ENCODE measurements at regions not wholly inside any gene's neighbourhood (a gene's known extent, or its start where the extent isn't known, plus 50 kb on each side); places are given as distances from the start of the nearest gene placed in this dataset.

GRCh38 chr5:29122306-29122705 lies 2071.2 kb upstream of the CDH6 start:
- Histone ChIP-seq H3K4me3 (ENCODE audit: low read depth in 1 of 2, low read length in 2 of 2) (no peak overlapping the region), H2AFZ (ENCODE audit: low read depth, low read length) (no peak overlapping the region)
- no peak for ATAC-seq (ENCODE audit: insufficient read depth, low read depth)

GRCh38 chr5:29114331-29114768 lies 2076.0 kb upstream of the CDH9 start:
- no peak overlapping the region for H3K9ac ChIP-seq (ENCODE audit: low read depth, low read length)
- ATAC-seq (ENCODE audit: insufficient read depth, low read depth) (no peak), DNase-seq (no peak)
- H3K27me3 ChIP-seq (ENCODE audit: insufficient read depth, low read length, poor library complexity), result no peaks in the 10 kb centered on the region
- H3K27ac ChIP-seq (ENCODE audit: low read length), result no peak overlapping the region
- no peak overlapping the region for H3K4me2 ChIP-seq (ENCODE audit: insufficient read depth, low read length)
- no peaks in the 10 kb centered on the region for H3K9me3 ChIP-seq (ENCODE audit: insufficient read depth, low read length, severe bottlenecking)
- no peaks in the 10 kb centered on the region for H4K20me1 ChIP-seq (ENCODE audit: insufficient read depth, low read length)
- H3K36me3 ChIP-seq (ENCODE audit: insufficient read depth, low read length), result no peaks in the 10 kb centered on the region
- no peak overlapping the region for H3K4me3 ChIP-seq (ENCODE audit: low read depth in 1 of 2, low read length in 2 of 2)
- H2AFZ ChIP-seq (ENCODE audit: low read depth, low read length), result no peak overlapping the region
- no peaks in the 10 kb centered on the region for H3K4me1 ChIP-seq (ENCODE audit: insufficient read depth, low read length)
- H3K79me2 ChIP-seq (ENCODE audit: insufficient read depth, low read length), result no peaks in the 10 kb centered on the region
- TF ChIP-seq, protein P1, sequence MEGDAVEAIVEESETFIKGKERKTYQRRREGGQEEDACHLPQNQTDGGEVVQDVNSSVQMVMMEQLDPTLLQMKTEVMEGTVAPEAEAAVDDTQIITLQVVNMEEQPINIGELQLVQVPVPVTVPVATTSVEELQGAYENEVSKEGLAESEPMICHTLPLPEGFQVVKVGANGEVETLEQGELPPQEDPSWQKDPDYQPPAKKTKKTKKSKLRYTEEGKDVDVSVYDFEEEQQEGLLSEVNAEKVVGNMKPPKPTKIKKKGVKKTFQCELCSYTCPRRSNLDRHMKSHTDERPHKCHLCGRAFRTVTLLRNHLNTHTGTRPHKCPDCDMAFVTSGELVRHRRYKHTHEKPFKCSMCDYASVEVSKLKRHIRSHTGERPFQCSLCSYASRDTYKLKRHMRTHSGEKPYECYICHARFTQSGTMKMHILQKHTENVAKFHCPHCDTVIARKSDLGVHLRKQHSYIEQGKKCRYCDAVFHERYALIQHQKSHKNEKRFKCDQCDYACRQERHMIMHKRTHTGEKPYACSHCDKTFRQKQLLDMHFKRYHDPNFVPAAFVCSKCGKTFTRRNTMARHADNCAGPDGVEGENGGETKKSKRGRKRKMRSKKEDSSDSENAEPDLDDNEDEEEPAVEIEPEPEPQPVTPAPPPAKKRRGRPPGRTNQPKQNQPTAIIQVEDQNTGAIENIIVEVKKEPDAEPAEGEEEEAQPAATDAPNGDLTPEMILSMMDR (IDR thresholded peaks at IDR 0.05; ENCODE audit: borderline replicate concordance, extremely low read depth, low read length, poor library complexity, severe bottlenecking), result no peak

More at GRCh38 chr5:29122306-29122705, 2071.2 kb upstream of the CDH6 start:
- Histone ChIP-seq H3K36me3 (ENCODE audit: insufficient read depth, low read length) (no peaks in the 10 kb centered on the region), H3K9me3 (ENCODE audit: insufficient read depth, low read length, severe bottlenecking) (no peaks in the 10 kb centered on the region), H3K27ac (ENCODE audit: low read length) (no peak overlapping the region), H3K4me1 (ENCODE audit: insufficient read depth, low read length) (no peaks in the 10 kb centered on the region), H3K4me2 (ENCODE audit: insufficient read depth, low read length) (no peak overlapping the region), H3K79me2 (ENCODE audit: insufficient read depth, low read length) (no peaks in the 10 kb centered on the region), H4K20me1 (ENCODE audit: insufficient read depth, low read length) (no peaks in the 10 kb centered on the region), H3K27me3 (ENCODE audit: insufficient read depth, low read length, poor library complexity) (no peaks in the 10 kb centered on the region), H3K9ac (ENCODE audit: low read depth, low read length) (no peak overlapping the region)
- no peak for TF ChIP-seq EZH2 (IDR thresholded peaks at IDR 0.05; ENCODE audit: borderline replicate concordance, low read depth, low read length, severe bottlenecking)
- no peak for DNase-seq

GRCh38 chr5:29113516-29113915 lies 2075.1 kb upstream of the CDH9 start:
- no peak overlapping the region for H3K27ac ChIP-seq (ENCODE audit: low read length)
- H3K9ac ChIP-seq (ENCODE audit: low read depth, low read length), result no peak overlapping the region
- H3K79me2 ChIP-seq (ENCODE audit: insufficient read depth, low read length), result no peaks in the 10 kb centered on the region
- ATAC-seq (ENCODE audit: insufficient read depth, low read depth) (no peak), DNase-seq (no peak)
- H3K9me3 ChIP-seq (ENCODE audit: insufficient read depth, low read length, severe bottlenecking), result no peaks in the 10 kb centered on the region
- TF ChIP-seq EZH2 (IDR thresholded peaks at IDR 0.05; ENCODE audit: borderline replicate concordance, low read depth, low read length, severe bottlenecking), result no peak
- TF ChIP-seq, protein P1 (IDR thresholded peaks at IDR 0.05; ENCODE audit: borderline replicate concordance, extremely low read depth, low read length, poor library complexity, severe bottlenecking), result no peak
- no peaks in the 10 kb centered on the region for H3K36me3 ChIP-seq (ENCODE audit: insufficient read depth, low read length)
- no peak overlapping the region for H3K4me2 ChIP-seq (ENCODE audit: insufficient read depth, low read length)
- H3K4me3 ChIP-seq (ENCODE audit: low read depth in 1 of 2, low read length in 2 of 2), result no peak overlapping the region
- H3K27me3 ChIP-seq (ENCODE audit: insufficient read depth, low read length, poor library complexity), result no peaks in the 10 kb centered on the region
- H3K4me1 ChIP-seq (ENCODE audit: insufficient read depth, low read length), result no peaks in the 10 kb centered on the region
- no peaks in the 10 kb centered on the region for H4K20me1 ChIP-seq (ENCODE audit: insufficient read depth, low read length)
- no peak overlapping the region for H2AFZ ChIP-seq (ENCODE audit: low read depth, low read length)

DNA sequence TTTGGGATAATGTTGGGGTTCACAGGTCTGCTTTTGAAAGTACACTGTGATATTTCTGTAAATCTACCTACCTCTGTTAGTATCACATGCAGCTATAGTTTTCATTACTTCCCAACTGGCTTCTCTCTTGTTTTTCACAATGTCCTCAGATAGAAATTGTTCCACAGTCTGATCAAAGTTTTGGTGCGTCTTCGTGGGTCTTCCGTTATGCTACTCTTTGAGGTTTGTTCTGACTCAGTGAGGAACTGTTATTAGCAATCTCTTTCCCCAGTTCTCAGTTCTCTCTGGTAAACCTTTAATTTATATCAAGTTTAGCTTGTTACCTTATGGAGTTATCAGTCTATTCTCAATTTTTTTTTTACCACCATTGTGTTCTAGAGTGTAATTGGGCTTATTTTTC lies 2061.2 kb upstream of the CDH9 start:
- H3K36me3 ChIP-seq (ENCODE audit: insufficient read depth, low read length), result no peaks in the 10 kb centered on the region
- H3K27ac ChIP-seq (ENCODE audit: low read length), result no peak overlapping the region
- H3K27me3 ChIP-seq (ENCODE audit: insufficient read depth, low read length, poor library complexity), result no peaks in the 10 kb centered on the region
- H3K9me3 ChIP-seq (ENCODE audit: insufficient read depth, low read length, severe bottlenecking), result no peaks in the 10 kb centered on the region
- no peaks in the 10 kb centered on the region for H4K20me1 ChIP-seq (ENCODE audit: insufficient read depth, low read length)
- TF ChIP-seq, protein P1 (IDR thresholded peaks at IDR 0.05; ENCODE audit: borderline replicate concordance, extremely low read depth, low read length, poor library complexity, severe bottlenecking), result no peak
- no peak for TF ChIP-seq EZH2 (IDR thresholded peaks at IDR 0.05; ENCODE audit: borderline replicate concordance, low read depth, low read length, severe bottlenecking)
- DNase-seq (no peak), ATAC-seq (ENCODE audit: insufficient read depth, low read depth) (no peak)
- H3K79me2 ChIP-seq (ENCODE audit: insufficient read depth, low read length), result no peaks in the 10 kb centered on the region
- H3K4me3 ChIP-seq (ENCODE audit: low read depth in 1 of 2, low read length in 2 of 2), result no peak overlapping the region
- no peak overlapping the region for H2AFZ ChIP-seq (ENCODE audit: low read depth, low read length)
- no peaks in the 10 kb centered on the region for H3K4me1 ChIP-seq (ENCODE audit: insufficient read depth, low read length)
- no peak overlapping the region for H3K4me2 ChIP-seq (ENCODE audit: insufficient read depth, low read length)
- no peak overlapping the region for H3K9ac ChIP-seq (ENCODE audit: low read depth, low read length)

All from DND-41 (cell line).